Psoas muscle (tissue), 7 donors: ENCODE measurements at regions not wholly inside any gene's neighbourhood (a gene's known extent, or its start where the extent isn't known, plus 50 kb on each side); places are given as distances from the start of the nearest gene placed in this dataset.
"Not testable (repeated sequence)": the region's sequence is repeated elsewhere in the genome, so short reads cannot be mapped to it uniquely, and the experiment has no call there.

ENCODE experiments used
- ATAC-seq, 4 donors: fragments of 200-7000 bp; cut with Tn5 transposase; one replicate each; pipeline ENCODE4 v1.9.1; 2020; ENCODE audit warnings: moderate library complexity in 3 of 4, mild to moderate bottlenecking in 2 of 4
- DNase-seq, 2 donors: peaks; one replicate each; pipeline ENCODE4 v3.0.0-alpha.2; 2020
- H3K27ac ChIP-seq: fragments of 200-600 bp; one replicate; pipeline ENCODE4 v1.8.0; 2022
- H3K27me3 ChIP-seq, 3 donors: fragments of 200-600 bp in 1 of 3; one replicate each; pipeline versions ENCODE4 v1.6.1 to v1.8.0; 2013 to 2022; ENCODE audit warnings: low read length in 2 of 3, mild to moderate bottlenecking in 2 of 3, moderate library complexity in 1 of 3; ENCODE audit not compliant: insufficient read depth in 3 of 3
- H3K36me3 ChIP-seq, 2 donors: fragments of 200-600 bp in 1 of 2; one replicate each; pipeline versions ENCODE4 v1.6.1 to v1.8.0; 2013 to 2022; ENCODE audit warnings: low read depth in 1 of 2, mild to moderate bottlenecking in 1 of 2, moderate library complexity in 1 of 2; ENCODE audit not compliant: insufficient read depth in 1 of 2
- H3K4me1 ChIP-seq: fragments of 200-600 bp; one replicate; pipeline ENCODE4 v1.8.0; 2022
- H3K4me3 ChIP-seq: fragments of 200-600 bp; one replicate; pipeline ENCODE4 v1.8.0; 2022; ENCODE audit warnings: mild to moderate bottlenecking
- H3K9me3 ChIP-seq: fragments of 200-600 bp; one replicate; pipeline ENCODE4 v1.8.0; 2022
- WGBS, 3 donors: extraction: QIAGEN DNeasy Blood & Tissue Kit; methylation state at CpG; one replicate each; pipeline versions ENCODE4 v1.1.6 to v1.1.7; 2013; 5-methylcytosine and 5-hydroxymethylcytosine counted together
- intact Hi-C, 2 donors: fragments of 100-400 bp; cut with DNase I; formaldehyde crosslinking; loops; one replicate each; pipeline versions ENCODE4 v1.11.0 to v1.14.2; 2022
- TF ChIP-seq, protein P1 (sequence below): fragments of 200-600 bp; IDR thresholded peaks from one replicate; pipeline ENCODE4 v1.8.0; 2022; ENCODE audit warnings: antibody characterized with exemption
- donor health status: healthy with polysubstance abuse.
- donor health status: DM: no; HTN: no; CAD: no; lungs with moderate emphysema.
- donor health status: Bipolar disorder and iron deficiency.
- donor health status: healthy.
- donor health status: DM: yes; HTN: yes; CAD: no.
- donor health status: DM: no; HTN: no; CAD: no.
- donor health status: DM: yes; HTN: yes; CAD: no.

DNA sequence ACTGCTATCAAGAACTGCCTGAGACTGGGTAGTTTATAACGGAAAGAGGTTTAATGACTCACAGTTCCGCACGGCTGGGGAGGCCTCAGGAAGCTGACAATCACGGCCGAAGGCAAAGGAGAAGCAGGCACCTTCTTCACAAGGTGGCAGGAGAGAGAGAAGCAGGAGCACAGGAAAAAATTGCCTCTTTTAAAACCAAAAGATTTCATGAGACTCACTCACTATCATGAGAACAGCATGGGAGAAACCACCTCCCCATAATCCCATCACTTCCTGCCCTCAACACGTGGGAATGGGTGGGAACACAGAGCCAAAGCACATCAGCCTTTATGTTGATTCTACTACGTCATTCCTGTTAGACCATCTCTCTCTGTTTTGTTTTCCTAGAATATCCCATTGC, 650.9 kb upstream of the SEMA6D start:
- no peak overlapping the region for H3K27ac ChIP-seq
- TF ChIP-seq, protein P1, sequence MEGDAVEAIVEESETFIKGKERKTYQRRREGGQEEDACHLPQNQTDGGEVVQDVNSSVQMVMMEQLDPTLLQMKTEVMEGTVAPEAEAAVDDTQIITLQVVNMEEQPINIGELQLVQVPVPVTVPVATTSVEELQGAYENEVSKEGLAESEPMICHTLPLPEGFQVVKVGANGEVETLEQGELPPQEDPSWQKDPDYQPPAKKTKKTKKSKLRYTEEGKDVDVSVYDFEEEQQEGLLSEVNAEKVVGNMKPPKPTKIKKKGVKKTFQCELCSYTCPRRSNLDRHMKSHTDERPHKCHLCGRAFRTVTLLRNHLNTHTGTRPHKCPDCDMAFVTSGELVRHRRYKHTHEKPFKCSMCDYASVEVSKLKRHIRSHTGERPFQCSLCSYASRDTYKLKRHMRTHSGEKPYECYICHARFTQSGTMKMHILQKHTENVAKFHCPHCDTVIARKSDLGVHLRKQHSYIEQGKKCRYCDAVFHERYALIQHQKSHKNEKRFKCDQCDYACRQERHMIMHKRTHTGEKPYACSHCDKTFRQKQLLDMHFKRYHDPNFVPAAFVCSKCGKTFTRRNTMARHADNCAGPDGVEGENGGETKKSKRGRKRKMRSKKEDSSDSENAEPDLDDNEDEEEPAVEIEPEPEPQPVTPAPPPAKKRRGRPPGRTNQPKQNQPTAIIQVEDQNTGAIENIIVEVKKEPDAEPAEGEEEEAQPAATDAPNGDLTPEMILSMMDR, result no peak
- H3K4me1 ChIP-seq, result no peaks in the 10 kb centered on the region
- H3K27me3 ChIP-seq, result no peaks in the 10 kb centered on the region
- H3K4me3 ChIP-seq, result no peak overlapping the region
- intact Hi-C loops, result no loop called here
- no peaks in the 10 kb centered on the region for H3K9me3 ChIP-seq
- H3K36me3 ChIP-seq, result no peaks in the 10 kb centered on the region
- ATAC-seq (no peak), DNase-seq (no peak)
- WGBS, 3 donors, result 68 to 81% (median 71%) methylated on average over 7 of the region's 7 CpGs

DNA sequence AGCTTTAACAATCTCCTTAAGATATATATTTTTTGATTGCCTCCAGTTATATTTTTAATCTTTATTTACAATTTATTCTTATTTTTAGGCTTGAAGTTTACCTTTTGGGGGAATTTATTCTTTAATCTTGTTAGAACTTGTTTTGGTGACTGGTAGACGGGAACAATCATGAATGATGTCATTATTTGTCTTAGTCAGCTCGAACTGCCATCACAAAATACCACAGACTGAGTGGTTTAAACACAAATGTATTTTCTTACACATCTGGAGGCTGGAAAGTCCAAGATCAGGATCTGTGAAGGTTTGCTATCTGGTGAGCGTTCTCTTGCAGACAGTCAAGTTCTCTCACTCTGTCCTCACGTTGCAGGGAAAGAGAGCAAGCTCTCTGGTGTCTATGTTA, 639.5 kb upstream of the SEMA6D start:
- DNase-seq, H3K36me3 ChIP-seq, H3K27me3 ChIP-seq, H3K27ac ChIP-seq, H3K4me3 ChIP-seq, ATAC-seq, intact Hi-C loops, H3K4me1 ChIP-seq, H3K9me3 ChIP-seq: not testable (repeated sequence)
- 40 to 57% (median 50%) methylated on average over 4 of the region's 4 CpGs for WGBS, 3 donors

GRCh38 chr15:47095833-47096232, 621.5 kb upstream of the SEMA6D start:
- H3K4me3 ChIP-seq, result no peak overlapping the region
- DNase-seq (no peak), ATAC-seq (no peak)
- H3K4me1 ChIP-seq, result no peaks in the 10 kb centered on the region
- H3K27me3 ChIP-seq, result no peaks in the 10 kb centered on the region
- TF ChIP-seq, protein P1, result no peak
- 52 to 62% (median 53%) methylated on average over 2 of the region's 2 CpGs for WGBS, 3 donors
- no peak overlapping the region for H3K27ac ChIP-seq
- intact Hi-C loops, result no loop called here
- H3K9me3 ChIP-seq, result no peaks in the 10 kb centered on the region
- no peaks in the 10 kb centered on the region for H3K36me3 ChIP-seq

GRCh38 chr15:47098526-47098925, 618.8 kb upstream of the SEMA6D start:
- H3K36me3 ChIP-seq, DNase-seq, intact Hi-C loops, H3K4me3 ChIP-seq, H3K9me3 ChIP-seq, H3K4me1 ChIP-seq, H3K27me3 ChIP-seq, ATAC-seq, H3K27ac ChIP-seq: not testable (repeated sequence)

GRCh38 chr15:47099801-47100200, 617.5 kb upstream of the SEMA6D start:
- H3K4me3 ChIP-seq, H3K9me3 ChIP-seq, H3K36me3 ChIP-seq, DNase-seq, H3K4me1 ChIP-seq, ATAC-seq, intact Hi-C loops, H3K27me3 ChIP-seq, H3K27ac ChIP-seq: not testable (repeated sequence)
- WGBS, 3 donors, result 66 to 73% (median 69%) methylated on average over 6 of the region's 6 CpGs

DNA sequence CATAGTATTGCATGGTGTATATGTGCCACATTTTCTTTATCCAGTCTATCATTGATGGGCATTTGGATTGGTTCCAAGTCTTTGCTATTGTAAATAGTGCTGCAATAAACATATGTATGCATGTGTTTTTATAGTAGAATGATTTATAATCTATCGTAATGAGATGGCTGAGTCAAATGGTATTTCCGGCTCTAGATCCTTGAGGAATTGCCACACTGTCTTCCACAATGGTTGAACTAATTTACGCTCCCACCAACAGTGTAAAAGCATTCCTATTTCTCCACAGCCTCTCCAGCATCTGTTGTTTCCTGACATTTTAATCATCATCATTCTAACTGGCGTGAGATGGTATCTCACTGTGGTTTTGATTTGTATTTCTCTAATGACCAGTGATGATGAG, 608.5 kb upstream of the SEMA6D start:
- ATAC-seq, H3K27me3 ChIP-seq, H3K4me1 ChIP-seq, H3K4me3 ChIP-seq, H3K36me3 ChIP-seq, H3K27ac ChIP-seq, H3K9me3 ChIP-seq, intact Hi-C loops, DNase-seq: not testable (repeated sequence)
- 78 to 81% (median 81%) methylated on average over 4 of the region's 4 CpGs for WGBS, 3 donors

DNA sequence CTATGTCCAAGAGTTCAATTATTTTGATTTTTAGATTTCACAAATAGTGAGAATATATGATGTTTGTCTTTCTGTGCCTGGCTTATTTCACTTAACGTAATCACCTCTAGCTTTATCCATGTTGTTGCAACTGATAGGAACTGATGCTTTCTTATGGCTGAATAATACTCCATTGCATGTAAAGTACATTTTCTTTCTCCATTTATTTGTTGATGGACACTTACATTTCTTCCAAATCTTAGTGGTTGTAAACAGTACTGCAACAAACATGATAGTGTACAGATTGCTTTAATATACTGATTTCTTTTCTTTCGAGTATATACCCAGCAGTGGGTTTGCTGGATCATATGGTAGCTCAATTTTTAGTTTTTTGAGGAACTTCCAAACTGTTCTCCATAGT, 600.6 kb upstream of the SEMA6D start:
- intact Hi-C loops, result no loop called here
- no peaks in the 10 kb centered on the region for H3K36me3 ChIP-seq
- no peak overlapping the region for H3K27ac ChIP-seq
- H3K9me3 ChIP-seq, result peaks cover 8% of the 10 kb centered on the region
- DNase-seq (no peak), ATAC-seq (no peak)
- no peaks in the 10 kb centered on the region for H3K4me1 ChIP-seq
- TF ChIP-seq, protein P1, result no peak
- no peak overlapping the region for H3K4me3 ChIP-seq
- H3K27me3 ChIP-seq, result peaks cover 0 to 2% (median 0%) of the 10 kb centered on the region in 3 donors
- 87 to 95% (median 94%) methylated on average over 2 of the region's 2 CpGs for WGBS, 3 donors
